D721Med (cell line): ENCODE measurements at regions not wholly inside any gene's neighbourhood (a gene's known extent, or its start where the extent isn't known, plus 50 kb on each side); places are given as distances from the start of the nearest gene placed in this dataset.

Source experiments
- DNase-seq: peaks from one replicate; pipeline ENCODE4 v3.0.0; 2011; ENCODE audit warnings: low spot score; ENCODE audit not compliant: insufficient read length
- FAIRE-seq: peaks from 2 replicates; lab custom pipeline; 2011; peaks lifted over from hg19 to GRCh38; lab: Jason Lieb, UNC
- TF ChIP-seq, protein P1 (sequence below): IDR thresholded peaks from 2 replicates; pipeline ENCODE4 v1.5.1; 2012; ENCODE audit warnings: mild to moderate bottlenecking, control low read depth; ENCODE audit not compliant: insufficient read depth; ENCODE audit errors: missing control alignments

DNA sequence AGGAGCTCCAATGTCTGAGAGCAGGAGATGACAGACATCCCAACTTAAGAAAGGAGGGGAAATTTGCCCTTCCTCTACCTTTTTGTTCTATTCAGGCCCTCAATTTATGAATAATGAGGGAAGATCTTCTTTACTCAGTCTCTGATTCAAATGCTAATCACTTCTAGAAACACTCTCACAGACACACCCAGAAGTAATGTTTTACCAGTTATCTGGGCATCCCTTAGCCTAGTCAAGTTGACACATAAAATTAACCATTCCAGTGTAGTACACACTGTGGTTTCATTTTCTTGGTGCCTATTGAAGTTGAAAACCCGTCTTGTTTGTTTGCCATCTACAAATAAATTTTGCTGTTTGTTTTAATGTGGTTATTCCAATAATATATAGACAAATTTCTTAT lies 167.6 kb downstream of the PCSK1 start:
- TF ChIP-seq, protein P1, sequence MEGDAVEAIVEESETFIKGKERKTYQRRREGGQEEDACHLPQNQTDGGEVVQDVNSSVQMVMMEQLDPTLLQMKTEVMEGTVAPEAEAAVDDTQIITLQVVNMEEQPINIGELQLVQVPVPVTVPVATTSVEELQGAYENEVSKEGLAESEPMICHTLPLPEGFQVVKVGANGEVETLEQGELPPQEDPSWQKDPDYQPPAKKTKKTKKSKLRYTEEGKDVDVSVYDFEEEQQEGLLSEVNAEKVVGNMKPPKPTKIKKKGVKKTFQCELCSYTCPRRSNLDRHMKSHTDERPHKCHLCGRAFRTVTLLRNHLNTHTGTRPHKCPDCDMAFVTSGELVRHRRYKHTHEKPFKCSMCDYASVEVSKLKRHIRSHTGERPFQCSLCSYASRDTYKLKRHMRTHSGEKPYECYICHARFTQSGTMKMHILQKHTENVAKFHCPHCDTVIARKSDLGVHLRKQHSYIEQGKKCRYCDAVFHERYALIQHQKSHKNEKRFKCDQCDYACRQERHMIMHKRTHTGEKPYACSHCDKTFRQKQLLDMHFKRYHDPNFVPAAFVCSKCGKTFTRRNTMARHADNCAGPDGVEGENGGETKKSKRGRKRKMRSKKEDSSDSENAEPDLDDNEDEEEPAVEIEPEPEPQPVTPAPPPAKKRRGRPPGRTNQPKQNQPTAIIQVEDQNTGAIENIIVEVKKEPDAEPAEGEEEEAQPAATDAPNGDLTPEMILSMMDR = no peak
- DNase-seq (no peak), FAIRE-seq (no peak)

DNA sequence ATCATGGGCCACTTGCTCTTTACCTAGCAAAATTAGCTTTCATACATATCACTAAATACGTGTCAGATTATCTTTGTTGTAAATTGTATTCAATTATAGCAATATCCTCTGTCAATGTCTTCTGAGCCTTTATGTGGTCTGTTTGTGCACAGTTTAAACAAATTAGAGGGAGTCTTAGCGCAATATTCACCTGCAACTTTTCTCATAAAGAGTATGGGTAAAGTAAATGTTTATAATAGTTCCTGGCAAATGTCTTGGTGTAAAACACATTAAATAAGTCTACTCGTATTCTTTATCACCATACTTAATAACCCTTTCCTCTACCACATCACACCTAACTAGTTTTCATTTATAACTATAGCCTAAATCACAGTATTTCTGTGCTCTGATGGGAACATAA lies 169.0 kb downstream of the PCSK1 start:
- DNase-seq (no peak), FAIRE-seq (peak; percentile 6)
- TF ChIP-seq, protein P1 = no peak

DNA sequence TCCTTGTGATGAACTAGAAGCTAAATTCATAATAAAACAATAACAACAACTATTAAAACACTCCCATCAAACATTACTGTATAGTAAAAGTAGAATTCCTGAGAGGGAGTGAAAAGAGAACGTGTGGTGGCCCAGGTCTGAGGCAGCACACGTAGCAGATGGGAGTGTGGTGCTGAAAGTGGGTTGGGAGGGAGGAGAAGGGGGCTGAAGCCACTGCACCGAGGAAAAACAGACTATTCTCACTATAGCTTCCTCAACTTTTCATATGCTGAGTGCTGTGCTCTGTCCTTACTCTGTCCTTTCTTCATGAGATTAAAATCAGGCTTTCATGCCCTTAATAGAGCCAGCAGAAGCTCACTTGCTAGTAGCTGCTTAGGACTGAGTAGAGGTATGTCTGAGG lies 170.9 kb downstream of the PCSK1 start:
- no peak for DNase-seq
- TF ChIP-seq, protein P1 = no peak
- no peak for FAIRE-seq

- DNase-seq (no peak), FAIRE-seq (no peak)
- TF ChIP-seq, protein P1 = no peak
These were observed 173.0 kb downstream of the PCSK1 start for GRCh38 chr5:96260009-96260408.

- DNase-seq (no peak), FAIRE-seq (no peak)
- TF ChIP-seq, protein P1 = no peak
These were observed 173.8 kb downstream of the PCSK1 start for GRCh38 chr5:96259151-96259772.

- FAIRE-seq (no peak), DNase-seq (no peak)
- TF ChIP-seq, protein P1 = no peak
These were observed 174.4 kb downstream of the PCSK1 start for GRCh38 chr5:96258692-96259091.

DNA sequence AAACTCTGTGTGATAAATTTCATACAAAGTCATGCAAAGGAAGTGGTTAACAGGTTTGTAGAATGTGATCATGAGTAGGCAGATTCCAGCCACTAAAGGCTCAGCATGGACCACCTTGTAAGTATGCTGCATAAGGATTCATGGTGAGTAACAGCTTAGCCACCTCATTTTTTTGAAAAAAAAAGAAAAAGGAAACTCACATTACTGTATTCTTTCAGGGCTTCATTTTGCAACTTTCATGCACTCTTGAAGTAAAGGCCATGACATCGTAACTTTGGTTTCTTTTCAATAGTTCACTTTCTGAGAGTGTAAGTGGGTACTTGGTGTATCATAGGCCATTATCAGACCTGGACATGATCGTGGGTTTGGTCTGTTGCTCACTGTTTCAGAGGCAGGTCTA lies 175.1 kb downstream of the PCSK1 start:
- FAIRE-seq (no peak), DNase-seq (no peak)
- TF ChIP-seq, protein P1 = no peak
